ENCODE measurements at regions not wholly inside any gene's neighbourhood (a gene's known extent, or its start where the extent isn't known, plus 50 kb on each side); places are given as distances from the start of the nearest gene placed in this dataset.

GRCh38 chr16:85387731-85388295 is 225.3 kb upstream of the GSE1 start:
- Mint-ChIP-seq H3K9me3 (peaks cover 0 to 8% (median 0%) of the 10 kb centered on the region in 7 donors), H3K27ac (no peak overlapping the region), H3K4me1 (peaks cover 0 to 11% (median 0%) of the 10 kb centered on the region in 3 donors), H3K36me3 (peaks cover 0 to 8% of the 10 kb centered on the region in 2 donors), H3K27me3 (peaks cover 20 to 28% (median 28%) of the 10 kb centered on the region in 3 donors), H3K4me3 (no peak overlapping the region)
- no peak for ATAC-seq (ENCODE audit: low read depth in 2 of 2)
- no peak for DNase-seq

DNA sequence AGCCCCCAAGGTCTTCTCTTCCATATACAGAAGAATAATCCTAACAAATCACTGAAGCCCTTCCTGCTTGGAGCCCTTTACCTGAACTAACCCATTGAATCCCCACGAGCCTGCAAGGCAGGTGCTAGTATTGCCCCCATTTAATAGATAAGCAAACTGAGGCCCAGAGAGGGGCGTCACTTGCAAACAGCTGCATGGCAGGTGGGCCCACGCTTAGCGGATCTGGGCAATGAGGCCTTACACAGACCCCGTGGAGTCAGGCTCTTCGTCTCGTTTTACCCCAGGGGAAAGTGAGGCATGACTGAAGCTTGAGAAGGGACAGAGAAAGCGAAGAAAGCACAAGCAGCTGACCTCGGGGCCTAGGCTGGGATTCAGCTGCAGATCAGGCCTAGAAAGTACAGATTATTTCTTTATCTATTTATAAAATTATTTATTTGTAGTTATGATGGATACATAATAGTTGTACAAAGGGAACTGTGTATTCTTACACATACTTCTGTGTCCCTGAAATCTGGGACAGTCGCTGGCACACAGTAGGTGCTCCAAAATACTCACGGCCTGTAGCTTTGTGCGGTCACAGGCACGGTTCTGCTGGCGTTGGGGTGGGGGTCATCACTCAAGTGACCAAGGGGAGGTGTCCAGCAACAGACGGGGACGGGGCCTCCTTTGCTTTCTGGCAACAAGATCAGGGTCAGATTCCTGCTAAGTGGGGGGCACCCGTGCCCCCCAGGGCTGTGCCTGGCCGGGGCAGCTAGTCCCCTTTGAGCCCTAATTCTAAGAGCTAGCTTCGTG is 223.2 kb upstream of the GSE1 start:
- Mint-ChIP-seq H3K27ac (no peak overlapping the region), H3K36me3 (peaks cover 0 to 8% of the 10 kb centered on the region in 2 donors), H3K4me3 (peak overlapping the region in 1 of 8 donors; percentile 75), H3K27me3 (peaks cover 15 to 36% (median 34%) of the 10 kb centered on the region in 3 donors), H3K4me1 (peaks cover 0 to 4% (median 4%) of the 10 kb centered on the region in 3 donors), H3K9me3 (peaks cover 0 to 2% (median 0%) of the 10 kb centered on the region in 7 donors)
- DNase-seq (no peak), ATAC-seq (ENCODE audit: low read depth in 2 of 2) (no peak)

DNA sequence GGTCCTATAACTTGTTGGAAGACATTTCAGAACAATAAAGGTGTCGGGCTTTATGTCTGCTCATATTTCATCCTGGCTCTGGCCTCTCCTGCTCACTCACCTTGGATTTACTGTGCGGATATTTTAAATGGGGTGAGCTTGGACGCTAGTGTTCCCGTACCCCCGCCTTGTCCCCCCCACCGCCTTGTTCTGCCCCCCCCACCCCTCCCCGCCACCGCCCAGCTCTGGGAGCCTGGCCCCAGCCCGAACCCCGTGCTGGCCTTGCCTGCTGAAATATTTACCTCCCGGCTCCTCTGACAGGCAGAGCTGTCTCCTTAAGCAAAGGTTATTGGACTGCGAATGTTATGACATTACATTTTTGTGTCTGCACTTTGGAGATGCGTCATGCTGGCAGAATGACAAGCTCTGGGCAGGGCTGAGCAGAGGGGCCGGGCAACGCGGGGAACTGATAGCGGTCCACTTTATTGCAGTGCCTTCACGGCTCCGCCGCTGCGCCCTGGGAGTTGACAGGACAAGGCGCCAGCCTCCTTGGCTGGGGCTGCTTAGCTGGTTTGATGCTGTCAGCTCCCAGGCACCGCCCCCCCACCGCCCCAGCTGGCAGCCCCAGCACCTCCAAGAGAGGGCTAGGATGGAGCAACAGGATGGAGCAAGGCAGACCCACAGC is 222.5 kb upstream of the GSE1 start:
- H3K27ac Mint-ChIP-seq = no peak overlapping the region
- H3K4me1 Mint-ChIP-seq = peaks cover 0 to 4% (median 4%) of the 10 kb centered on the region in 3 donors
- H3K27me3 Mint-ChIP-seq = peaks cover 15 to 42% (median 38%) of the 10 kb centered on the region in 3 donors
- ATAC-seq (ENCODE audit: low read depth in 2 of 2) (no peak), DNase-seq (no peak)
- H3K36me3 Mint-ChIP-seq = peaks cover 0 to 8% of the 10 kb centered on the region in 2 donors
- H3K9me3 Mint-ChIP-seq = peaks cover 0 to 2% (median 0%) of the 10 kb centered on the region in 7 donors
- no peak overlapping the region for H3K4me3 Mint-ChIP-seq

DNA sequence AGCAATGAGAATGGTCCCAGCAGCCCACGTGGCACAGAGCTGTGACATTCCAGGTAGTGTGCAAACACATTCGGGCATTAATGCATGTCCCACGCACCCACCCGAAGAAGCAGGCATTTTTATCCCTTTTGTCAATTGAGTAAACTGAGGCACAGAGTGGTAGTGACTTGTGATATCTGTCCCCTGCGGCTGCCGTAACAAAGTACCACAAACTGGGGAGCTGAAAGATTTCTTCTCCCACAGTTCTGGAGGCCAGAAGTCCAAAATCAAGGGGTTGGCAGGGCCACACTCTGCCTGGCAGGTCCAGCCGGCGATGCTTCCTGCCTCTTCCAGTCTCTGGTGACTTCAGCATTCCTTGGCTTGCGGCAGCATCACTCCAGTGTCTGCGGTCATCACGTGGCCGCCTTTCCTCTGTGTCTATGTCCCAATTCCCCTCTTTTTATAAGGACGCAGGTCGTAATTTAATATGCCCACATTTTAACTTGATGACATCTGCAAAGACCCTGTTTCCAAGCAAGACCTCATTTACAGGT is 221.9 kb upstream of the GSE1 start:
- Mint-ChIP-seq H3K36me3 (peaks cover 0 to 8% of the 10 kb centered on the region in 2 donors), H3K4me3 (no peak overlapping the region), H3K4me1 (peaks cover 0 to 4% (median 4%) of the 10 kb centered on the region in 3 donors), H3K27ac (no peak overlapping the region), H3K27me3 (peaks cover 15 to 41% (median 35%) of the 10 kb centered on the region in 3 donors), H3K9me3 (peaks cover 0 to 2% (median 0%) of the 10 kb centered on the region in 7 donors)
- ATAC-seq (ENCODE audit: low read depth in 2 of 2) (no peak), DNase-seq (no peak)

- Mint-ChIP-seq H3K27ac (no peak overlapping the region), H3K27me3 (peaks cover 19 to 43% (median 35%) of the 10 kb centered on the region in 3 donors), H3K4me1 (peaks cover 0 to 8% (median 4%) of the 10 kb centered on the region in 3 donors), H3K36me3 (peaks cover 0 to 8% of the 10 kb centered on the region in 2 donors), H3K9me3 (peaks cover 0 to 2% (median 0%) of the 10 kb centered on the region in 7 donors), H3K4me3 (no peak overlapping the region)
- DNase-seq (no peak), ATAC-seq (ENCODE audit: low read depth in 2 of 2) (no peak)
These were observed 221.1 kb upstream of the GSE1 start for GRCh38 chr16:85391769-85392583.

GRCh38 chr16:85392756-85393673 is 220.1 kb upstream of the GSE1 start:
- Mint-ChIP-seq H3K4me3 (no peak overlapping the region), H3K36me3 (peaks cover 0 to under 1% of the 10 kb centered on the region in 2 donors), H3K27ac (no peak overlapping the region), H3K4me1 (peaks cover 0 to 8% (median 4%) of the 10 kb centered on the region in 3 donors), H3K27me3 (peaks cover 14 to 38% (median 26%) of the 10 kb centered on the region in 3 donors), H3K9me3 (no peaks in the 10 kb centered on the region)
- peak; percentile 16 to 18 for ATAC-seq (ENCODE audit: low read depth in 2 of 2)
- peak; percentile 16 for DNase-seq

DNA sequence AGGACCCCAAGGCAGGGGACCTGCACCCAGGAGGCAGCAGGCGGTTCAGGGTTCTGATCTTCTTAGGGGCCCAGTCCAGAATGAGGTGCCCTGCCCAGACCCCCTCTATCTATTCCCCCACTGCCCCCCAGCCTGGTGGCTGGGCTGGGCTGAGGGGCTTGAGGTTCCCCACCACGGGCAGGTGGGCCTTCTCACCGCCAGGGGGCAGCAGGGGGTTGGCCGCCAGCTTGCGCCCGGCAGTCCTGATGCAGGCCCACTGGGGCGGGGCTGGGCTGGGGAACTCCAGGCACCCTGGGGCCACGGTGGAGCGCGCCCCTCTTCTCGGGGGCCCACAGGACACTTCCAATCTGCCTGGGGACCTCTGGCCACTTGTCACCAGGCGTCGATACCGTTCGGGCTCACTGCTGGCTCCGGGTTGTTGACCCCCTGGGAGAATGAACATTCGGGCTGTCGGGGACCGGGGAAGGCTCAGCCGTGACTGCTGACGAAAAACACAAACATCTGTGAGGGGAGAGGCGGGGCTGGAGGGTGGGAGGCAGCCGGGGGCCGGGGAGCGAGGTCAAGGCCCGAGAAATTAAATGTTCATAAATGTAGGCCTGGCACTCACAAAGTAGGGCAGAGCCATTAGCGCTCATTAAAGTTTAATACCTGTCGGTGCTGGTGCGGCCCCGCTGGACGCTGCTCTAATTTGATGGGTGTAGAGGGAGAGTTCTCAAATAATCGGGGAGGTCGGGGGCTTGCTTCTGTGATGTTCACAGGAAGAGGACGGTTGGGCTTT is 219.3 kb upstream of the GSE1 start:
- no peaks in the 10 kb centered on the region for H3K9me3 Mint-ChIP-seq
- H3K27me3 Mint-ChIP-seq = peaks cover 15 to 34% (median 19%) of the 10 kb centered on the region in 3 donors
- peak overlapping the region in 3 of 6 donors; percentile 23 to 68 (median 33) for H3K27ac Mint-ChIP-seq
- peaks cover 0 to 4% (median 3%) of the 10 kb centered on the region in 3 donors for H3K4me1 Mint-ChIP-seq
- H3K36me3 Mint-ChIP-seq = no peaks in the 10 kb centered on the region
- H3K4me3 Mint-ChIP-seq = no peak overlapping the region
- peak; percentile 89 to 93 for ATAC-seq (ENCODE audit: low read depth in 2 of 2)
- DNase-seq = peak; percentile 64

DNA sequence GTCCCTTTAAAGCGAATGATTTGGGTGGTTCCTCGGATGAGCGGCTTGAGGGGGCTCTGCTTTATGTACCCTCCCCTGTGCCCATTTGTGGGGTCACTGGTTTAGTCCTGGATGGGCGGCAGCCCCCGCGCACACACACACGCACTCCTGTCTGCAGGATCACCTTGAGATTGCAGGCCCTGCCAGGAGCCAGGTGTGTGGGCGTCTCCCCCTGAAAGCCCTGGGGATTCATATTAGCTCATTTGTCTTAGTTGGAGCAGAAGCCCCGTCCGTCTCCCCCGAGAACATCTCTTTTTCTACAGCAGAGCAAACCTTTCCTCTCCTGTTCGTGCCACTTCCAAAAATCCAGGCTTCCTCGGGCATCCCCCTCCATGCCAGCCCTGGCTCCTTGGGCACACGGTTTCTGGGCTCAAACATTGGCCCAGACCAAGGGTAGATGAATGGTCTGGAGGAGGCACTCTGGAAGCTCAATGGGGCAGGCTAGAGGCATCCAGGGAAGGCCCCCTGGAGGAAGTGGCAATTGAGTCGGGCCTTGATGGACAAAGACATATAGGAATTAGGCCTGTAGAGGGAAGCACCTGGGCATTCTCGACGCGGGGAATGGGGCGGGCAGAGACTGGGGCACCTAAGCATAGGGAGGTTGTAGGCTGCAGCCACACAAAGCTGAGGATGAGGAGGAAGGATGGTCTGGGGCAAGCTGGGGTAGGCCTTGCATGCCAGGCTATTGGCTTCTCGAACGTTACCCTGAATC is 218.5 kb upstream of the GSE1 start:
- peaks cover 0 to 4% (median 3%) of the 10 kb centered on the region in 3 donors for H3K4me1 Mint-ChIP-seq
- peaks cover 13 to 32% (median 15%) of the 10 kb centered on the region in 3 donors for H3K27me3 Mint-ChIP-seq
- no peak overlapping the region for H3K4me3 Mint-ChIP-seq
- H3K9me3 Mint-ChIP-seq = no peaks in the 10 kb centered on the region
- DNase-seq (no peak), ATAC-seq (ENCODE audit: low read depth in 2 of 2) (no peak)
- no peaks in the 10 kb centered on the region for H3K36me3 Mint-ChIP-seq
- peak overlapping the region in 4 of 6 donors; percentile 23 to 72 (median 55) for H3K27ac Mint-ChIP-seq

GRCh38 chr16:85395207-85395912 is 217.8 kb upstream of the GSE1 start:
- no peaks in the 10 kb centered on the region for H3K36me3 Mint-ChIP-seq
- DNase-seq (no peak), ATAC-seq (ENCODE audit: low read depth in 2 of 2) (no peak)
- H3K27me3 Mint-ChIP-seq = peaks cover 12 to 32% (median 15%) of the 10 kb centered on the region in 3 donors
- H3K4me1 Mint-ChIP-seq = peaks cover 0 to 4% (median 3%) of the 10 kb centered on the region in 3 donors
- no peak overlapping the region for H3K4me3 Mint-ChIP-seq
- H3K9me3 Mint-ChIP-seq = no peaks in the 10 kb centered on the region
- peak overlapping the region in 1 of 6 donors; percentile 81 for H3K27ac Mint-ChIP-seq

Measured in naive B cell (primary cell).